ENCODE measurements at regions not wholly inside any gene's neighbourhood (a gene's known extent, or its start where the extent isn't known, plus 50 kb on each side); places are given as distances from the start of the nearest gene placed in this dataset.

DNA sequence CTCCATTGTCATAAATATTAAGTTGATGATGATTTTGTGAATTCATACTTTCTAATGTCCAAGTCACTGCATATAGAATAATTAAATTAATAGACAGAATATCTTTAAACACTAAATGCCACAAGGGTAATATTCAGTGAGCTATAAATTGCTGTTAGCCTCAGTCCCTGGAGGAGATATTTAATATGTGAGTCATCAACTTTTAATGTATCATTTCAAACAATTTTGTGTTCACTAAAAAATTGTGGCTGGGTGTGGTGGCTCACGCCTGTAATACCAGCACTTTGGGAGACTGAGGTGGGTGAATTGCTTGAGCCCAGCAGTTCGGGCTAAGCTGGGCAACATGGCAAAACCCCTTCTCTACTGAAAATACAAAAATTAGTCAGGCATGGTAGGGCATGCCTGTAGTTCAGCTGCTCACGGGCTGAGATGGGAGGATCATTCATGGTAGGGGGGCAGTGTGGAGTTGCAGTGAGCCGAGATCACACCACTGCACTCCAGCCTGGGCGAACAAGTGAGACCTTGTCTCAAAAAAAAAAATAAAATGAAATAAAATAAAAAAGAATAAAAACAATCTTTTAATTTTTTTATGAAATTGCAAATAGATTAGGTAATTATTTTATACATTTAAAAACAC lies 717.3 kb upstream of the CHD1 start:
- intact Hi-C loops (cut with DNase I; ENCODE audit: low total_unique reads), result no loop called here

DNA sequence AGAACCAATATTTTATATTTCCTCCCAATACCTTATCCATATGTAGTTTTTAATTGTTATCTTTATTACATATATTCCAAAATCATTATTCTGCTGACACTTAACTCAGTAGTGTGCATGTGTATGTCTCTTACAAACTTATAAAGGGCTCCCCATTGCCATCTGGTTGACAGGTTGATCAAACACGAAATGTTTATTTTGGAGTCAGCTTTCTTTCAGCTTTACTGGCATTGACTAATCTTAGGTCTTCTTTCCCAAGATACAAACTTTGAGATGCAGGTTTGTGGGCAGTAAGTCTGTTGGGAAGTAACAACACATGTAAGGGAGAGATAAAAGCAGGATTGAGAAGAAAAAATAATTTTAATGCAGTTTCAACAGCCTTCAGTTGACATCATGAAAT lies 716.0 kb upstream of the CHD1 start:
- Histone ChIP-seq H3K4me3 (no peak overlapping the region), H3K9me3 (no peaks in the 10 kb centered on the region)

More for the DNA sequence above, 717.3 kb upstream of the CHD1 start:
- H3K36me3 ChIP-seq, result no peaks in the 10 kb centered on the region
- no peaks in the 10 kb centered on the region for H3K9me3 ChIP-seq
- TF ChIP-seq POLR2A (IDR thresholded peaks at IDR 0.05), result no peak
- TF ChIP-seq, protein P1, sequence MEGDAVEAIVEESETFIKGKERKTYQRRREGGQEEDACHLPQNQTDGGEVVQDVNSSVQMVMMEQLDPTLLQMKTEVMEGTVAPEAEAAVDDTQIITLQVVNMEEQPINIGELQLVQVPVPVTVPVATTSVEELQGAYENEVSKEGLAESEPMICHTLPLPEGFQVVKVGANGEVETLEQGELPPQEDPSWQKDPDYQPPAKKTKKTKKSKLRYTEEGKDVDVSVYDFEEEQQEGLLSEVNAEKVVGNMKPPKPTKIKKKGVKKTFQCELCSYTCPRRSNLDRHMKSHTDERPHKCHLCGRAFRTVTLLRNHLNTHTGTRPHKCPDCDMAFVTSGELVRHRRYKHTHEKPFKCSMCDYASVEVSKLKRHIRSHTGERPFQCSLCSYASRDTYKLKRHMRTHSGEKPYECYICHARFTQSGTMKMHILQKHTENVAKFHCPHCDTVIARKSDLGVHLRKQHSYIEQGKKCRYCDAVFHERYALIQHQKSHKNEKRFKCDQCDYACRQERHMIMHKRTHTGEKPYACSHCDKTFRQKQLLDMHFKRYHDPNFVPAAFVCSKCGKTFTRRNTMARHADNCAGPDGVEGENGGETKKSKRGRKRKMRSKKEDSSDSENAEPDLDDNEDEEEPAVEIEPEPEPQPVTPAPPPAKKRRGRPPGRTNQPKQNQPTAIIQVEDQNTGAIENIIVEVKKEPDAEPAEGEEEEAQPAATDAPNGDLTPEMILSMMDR (IDR thresholded peaks at IDR 0.05), result no peak
- no peak for DNase-seq
- no peak overlapping the region for H3K27ac ChIP-seq
- no peaks in the 10 kb centered on the region for H3K27me3 ChIP-seq
- no peak overlapping the region for H3K4me3 ChIP-seq
- no peaks in the 10 kb centered on the region for H3K4me1 ChIP-seq

DNA sequence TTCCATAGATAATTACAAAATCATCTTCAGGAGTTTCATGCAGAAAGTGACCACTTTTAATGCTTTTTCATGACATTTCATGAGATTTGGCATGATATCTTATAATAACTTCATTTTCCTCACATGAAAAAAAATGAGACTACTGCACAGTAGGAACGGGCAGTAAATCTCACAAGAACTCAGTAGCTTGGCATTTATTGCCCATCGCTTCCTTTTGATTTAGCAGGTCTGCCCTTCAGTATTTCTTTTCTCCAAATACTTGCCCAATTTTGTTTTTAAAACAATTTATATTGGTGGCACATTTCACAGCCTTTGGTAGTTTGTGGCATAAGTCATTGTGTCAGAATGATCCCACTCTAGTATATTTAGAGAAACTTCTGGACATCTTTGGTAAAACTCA lies 711.8 kb upstream of the CHD1 start:
- Histone ChIP-seq H3K36me3 (no peaks in the 10 kb centered on the region), H3K27me3 (no peaks in the 10 kb centered on the region), H3K9me3 (no peaks in the 10 kb centered on the region), H3K27ac (no peak overlapping the region), H3K4me1 (no peaks in the 10 kb centered on the region), H3K4me3 (no peak overlapping the region)
- DNase-seq, result no peak
- TF ChIP-seq POLR2A (IDR thresholded peaks at IDR 0.05), result no peak
- TF ChIP-seq, protein P1 (IDR thresholded peaks at IDR 0.05), result no peak
- intact Hi-C loops (cut with DNase I; ENCODE audit: low total_unique reads), result no loop called here

More for the DNA sequence above, 716.0 kb upstream of the CHD1 start:
- Histone ChIP-seq H3K27ac (no peak overlapping the region), H3K4me1 (no peaks in the 10 kb centered on the region), H3K27me3 (no peaks in the 10 kb centered on the region), H3K36me3 (no peaks in the 10 kb centered on the region)
- TF ChIP-seq, protein P1 (IDR thresholded peaks at IDR 0.05), result no peak
- intact Hi-C loops (cut with DNase I; ENCODE audit: low total_unique reads), result no loop called here
- DNase-seq, result no peak

DNA sequence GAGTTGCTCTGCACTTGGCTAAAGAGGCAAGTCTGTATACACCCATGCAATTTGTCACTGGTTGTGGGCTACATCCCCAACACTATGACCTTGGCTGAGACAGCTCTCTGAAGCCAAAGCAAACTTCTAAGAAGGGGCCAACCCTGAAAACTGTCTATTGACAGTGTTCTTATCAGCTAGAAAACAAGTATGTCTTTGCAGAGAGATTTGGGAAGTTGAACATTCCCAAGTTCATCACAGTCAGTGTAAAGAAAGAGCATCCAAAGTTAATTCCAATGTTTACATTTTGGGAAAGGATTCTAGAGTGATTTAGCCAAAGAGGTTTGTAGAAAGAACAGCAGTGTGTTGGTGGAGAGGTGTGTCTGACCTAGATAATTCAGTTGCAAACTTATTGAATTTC lies 711.1 kb upstream of the CHD1 start:
- H3K27me3 ChIP-seq, result no peaks in the 10 kb centered on the region
- TF ChIP-seq POLR2A (IDR thresholded peaks at IDR 0.05), result no peak
- TF ChIP-seq, protein P1 (IDR thresholded peaks at IDR 0.05), result no peak
- no peak for DNase-seq
- no peak overlapping the region for H3K4me3 ChIP-seq
- no peaks in the 10 kb centered on the region for H3K4me1 ChIP-seq
- H3K27ac ChIP-seq, result no peak overlapping the region
- H3K36me3 ChIP-seq, result no peaks in the 10 kb centered on the region
- intact Hi-C loops (cut with DNase I; ENCODE audit: low total_unique reads), result no loop called here
- H3K9me3 ChIP-seq, result no peaks in the 10 kb centered on the region

DNA sequence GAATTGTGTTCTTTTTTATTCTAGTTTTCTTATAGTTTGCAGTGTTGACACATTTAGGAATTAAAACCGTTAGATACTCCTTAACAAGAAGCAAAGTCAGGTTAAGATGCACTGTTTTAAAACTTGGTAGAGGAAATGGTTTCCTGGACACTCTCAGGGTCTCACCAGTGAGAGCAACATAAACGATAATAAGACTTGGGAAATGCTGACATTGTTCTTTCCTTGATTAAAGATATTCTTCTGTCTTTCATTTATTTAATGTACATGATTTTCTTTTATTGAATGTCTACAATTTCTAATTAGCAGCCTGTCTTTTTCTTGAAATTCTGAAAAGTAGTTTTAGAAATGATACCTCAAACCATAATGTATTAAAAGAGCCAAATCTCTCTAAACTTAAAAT lies 707.9 kb upstream of the CHD1 start:
- DNase-seq, result no peak
- intact Hi-C loops (cut with DNase I; ENCODE audit: low total_unique reads), result no loop called here
- Histone ChIP-seq H3K9me3 (no peaks in the 10 kb centered on the region), H3K4me1 (no peaks in the 10 kb centered on the region), H3K27ac (no peak overlapping the region), H3K36me3 (no peaks in the 10 kb centered on the region), H3K27me3 (no peaks in the 10 kb centered on the region), H3K4me3 (no peak overlapping the region)
- no peak for TF ChIP-seq POLR2A (IDR thresholded peaks at IDR 0.05)
- TF ChIP-seq, protein P1 (IDR thresholded peaks at IDR 0.05), result no peak
